ENCODE measurements at regions not wholly inside any gene's neighbourhood (a gene's known extent, or its start where the extent isn't known, plus 50 kb on each side); places are given as distances from the start of the nearest gene placed in this dataset.
"Not testable (repeated sequence)": the region's sequence is repeated elsewhere in the genome, so short reads cannot be mapped to it uniquely, and the experiment has no call there.

- not testable (repeated sequence) for DNase-seq (ENCODE audit: low spot score in 2 of 2); H3K4me3 Mint-ChIP-seq; H3K36me3 Mint-ChIP-seq; ATAC-seq (ENCODE audit: low read depth); H3K4me1 Mint-ChIP-seq; H3K27me3 Mint-ChIP-seq; H3K9me3 Mint-ChIP-seq; H3K27ac Mint-ChIP-seq
Measured at GRCh38 chr16:18130478-18131120, 205.9 kb downstream of the NPIPA8 start.

- H3K27me3 Mint-ChIP-seq; H3K27ac Mint-ChIP-seq; H3K4me1 Mint-ChIP-seq; DNase-seq (ENCODE audit: low spot score in 2 of 2); H3K36me3 Mint-ChIP-seq; H3K4me3 Mint-ChIP-seq; H3K9me3 Mint-ChIP-seq; ATAC-seq (ENCODE audit: low read depth): not testable (repeated sequence)
Measured at GRCh38 chr16:18127033-18127432, 209.5 kb downstream of the NPIPA8 start.

DNA sequence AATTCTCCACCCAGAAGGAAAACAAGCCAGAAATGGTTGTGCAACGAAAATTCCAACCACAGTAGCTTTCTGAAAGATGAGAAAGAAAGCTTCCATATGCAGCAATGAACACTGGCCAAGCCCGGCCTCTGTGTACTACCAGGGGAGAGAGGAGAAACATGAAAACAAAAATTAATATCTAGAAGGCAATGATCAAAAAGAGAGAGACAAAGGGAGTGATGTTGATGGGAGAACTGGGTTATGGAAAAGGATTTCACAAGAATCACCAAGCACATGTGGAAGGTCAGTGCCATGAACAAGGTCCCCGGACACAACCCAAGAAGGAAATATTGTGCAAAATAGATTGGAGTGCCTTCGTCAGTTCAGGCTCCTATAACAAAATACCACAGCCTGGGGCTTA is 217.4 kb downstream of the NPIPA8 start:
- not testable (repeated sequence) for ATAC-seq (ENCODE audit: low read depth); H3K9me3 Mint-ChIP-seq; H3K27ac Mint-ChIP-seq; H3K36me3 Mint-ChIP-seq; H3K4me3 Mint-ChIP-seq; DNase-seq (ENCODE audit: low spot score in 2 of 2); H3K27me3 Mint-ChIP-seq; H3K4me1 Mint-ChIP-seq

GRCh38 chr16:18118684-18119083 is 217.9 kb downstream of the NPIPA8 start:
- ATAC-seq (ENCODE audit: low read depth); H3K9me3 Mint-ChIP-seq: not testable (repeated sequence)

GRCh38 chr16:18118071-18118470 is 218.5 kb downstream of the NPIPA8 start:
- H3K9me3 Mint-ChIP-seq; H3K27me3 Mint-ChIP-seq; DNase-seq (ENCODE audit: low spot score in 2 of 2); H3K27ac Mint-ChIP-seq; H3K4me1 Mint-ChIP-seq; ATAC-seq (ENCODE audit: low read depth); H3K36me3 Mint-ChIP-seq; H3K4me3 Mint-ChIP-seq: not testable (repeated sequence)

More at GRCh38 chr16:18118684-18119083, 217.9 kb downstream of the NPIPA8 start:
- H3K36me3 Mint-ChIP-seq; DNase-seq (ENCODE audit: low spot score in 2 of 2); H3K4me1 Mint-ChIP-seq; H3K27me3 Mint-ChIP-seq; H3K4me3 Mint-ChIP-seq; H3K27ac Mint-ChIP-seq: not testable (repeated sequence)

- H3K27me3 Mint-ChIP-seq; H3K4me1 Mint-ChIP-seq; H3K27ac Mint-ChIP-seq; H3K4me3 Mint-ChIP-seq; DNase-seq (ENCODE audit: low spot score in 2 of 2); ATAC-seq (ENCODE audit: low read depth); H3K9me3 Mint-ChIP-seq; H3K36me3 Mint-ChIP-seq: not testable (repeated sequence)
Measured at GRCh38 chr16:18104412-18104811, 232.1 kb downstream of the NPIPA8 start.

DNA sequence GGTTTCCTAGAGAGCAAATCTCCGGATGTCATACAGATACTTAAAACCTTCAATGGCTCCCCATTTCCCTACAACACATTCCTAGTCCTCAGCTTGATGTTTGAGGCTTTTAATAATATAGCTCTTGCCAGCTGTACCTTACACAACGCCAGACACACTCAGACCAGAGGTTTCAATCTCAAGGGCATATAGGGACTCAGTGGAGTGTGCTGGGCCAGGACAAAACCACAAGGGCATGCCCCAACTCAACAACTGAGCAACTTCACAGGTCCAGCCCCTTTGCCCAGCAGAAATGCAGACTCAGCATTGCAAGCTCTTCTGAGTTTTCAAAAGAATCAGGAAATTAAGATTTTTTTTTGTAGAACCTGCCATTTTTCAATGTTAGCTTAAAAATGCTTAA is 235.5 kb downstream of the NPIPA8 start:
- not testable (repeated sequence) for ATAC-seq (ENCODE audit: low read depth)

GRCh38 chr16:18092605-18093004 is 243.9 kb downstream of the NPIPA8 start:
- not testable (repeated sequence) for H3K9me3 Mint-ChIP-seq; H3K4me1 Mint-ChIP-seq; H3K27me3 Mint-ChIP-seq; H3K4me3 Mint-ChIP-seq; H3K36me3 Mint-ChIP-seq; H3K27ac Mint-ChIP-seq; ATAC-seq (ENCODE audit: low read depth); DNase-seq (ENCODE audit: low spot score in 2 of 2)

More for the DNA sequence above, 235.5 kb downstream of the NPIPA8 start:
- not testable (repeated sequence) for H3K27me3 Mint-ChIP-seq; H3K27ac Mint-ChIP-seq; H3K9me3 Mint-ChIP-seq; H3K4me1 Mint-ChIP-seq; H3K36me3 Mint-ChIP-seq; H3K4me3 Mint-ChIP-seq; DNase-seq (ENCODE audit: low spot score in 2 of 2)

DNA sequence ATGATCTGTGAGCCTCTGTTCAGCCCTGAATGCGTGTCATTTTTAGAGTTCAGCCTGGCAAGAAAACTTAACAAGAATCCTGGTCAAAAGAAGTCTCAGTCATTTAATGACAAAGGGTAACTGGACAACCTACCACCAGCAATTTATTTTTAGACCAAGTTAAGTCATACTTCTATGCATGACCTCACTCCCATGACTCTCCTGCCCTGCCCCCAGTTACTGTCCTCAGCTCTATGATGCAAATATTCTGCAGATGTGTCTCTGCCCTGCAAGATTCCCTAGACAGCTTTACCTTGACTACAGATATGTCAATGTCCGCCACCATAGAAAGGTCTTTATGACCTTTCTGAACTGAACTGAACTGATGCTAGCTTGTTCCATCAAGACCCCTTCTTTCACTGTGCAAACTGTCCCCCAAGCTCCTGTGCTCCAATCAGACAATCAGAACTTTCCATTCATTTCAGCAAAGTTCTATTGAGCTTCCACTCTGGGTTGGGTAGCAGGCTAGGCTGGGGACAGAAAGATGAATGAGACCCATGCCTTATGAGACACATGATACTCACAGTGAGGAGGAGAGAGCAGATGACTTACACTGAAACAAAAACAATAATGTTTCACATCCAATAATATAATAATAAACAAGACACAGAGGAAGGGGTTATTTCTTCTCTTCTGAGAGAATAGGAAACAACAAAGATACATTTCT is 255.7 kb downstream of the NPIPA8 start:
- not testable (repeated sequence) for H3K36me3 Mint-ChIP-seq; DNase-seq (ENCODE audit: low spot score in 2 of 2); H3K4me1 Mint-ChIP-seq; H3K27me3 Mint-ChIP-seq; ATAC-seq (ENCODE audit: low read depth); H3K4me3 Mint-ChIP-seq; H3K9me3 Mint-ChIP-seq; H3K27ac Mint-ChIP-seq

GRCh38 chr16:18077910-18078309 is 258.6 kb downstream of the NPIPA8 start:
- not testable (repeated sequence) for H3K36me3 Mint-ChIP-seq; ATAC-seq (ENCODE audit: low read depth)

GRCh38 chr16:18072161-18072560 is 264.4 kb downstream of the NPIPA8 start:
- peaks cover 6% of the 10 kb centered on the region for H3K27me3 Mint-ChIP-seq
- ATAC-seq (ENCODE audit: low read depth), result no peak
- H3K4me1 Mint-ChIP-seq, result no peaks in the 10 kb centered on the region
- no peak overlapping the region for H3K4me3 Mint-ChIP-seq
- H3K9me3 Mint-ChIP-seq, result peaks cover 1% of the 10 kb centered on the region
- H3K27ac Mint-ChIP-seq, result no peak overlapping the region
- no peak for DNase-seq (ENCODE audit: low spot score in 2 of 2)
- H3K36me3 Mint-ChIP-seq, result no peaks in the 10 kb centered on the region

More at GRCh38 chr16:18077910-18078309, 258.6 kb downstream of the NPIPA8 start:
- not testable (repeated sequence) for H3K9me3 Mint-ChIP-seq; DNase-seq (ENCODE audit: low spot score in 2 of 2); H3K4me1 Mint-ChIP-seq; H3K27me3 Mint-ChIP-seq; H3K27ac Mint-ChIP-seq; H3K4me3 Mint-ChIP-seq

DNA sequence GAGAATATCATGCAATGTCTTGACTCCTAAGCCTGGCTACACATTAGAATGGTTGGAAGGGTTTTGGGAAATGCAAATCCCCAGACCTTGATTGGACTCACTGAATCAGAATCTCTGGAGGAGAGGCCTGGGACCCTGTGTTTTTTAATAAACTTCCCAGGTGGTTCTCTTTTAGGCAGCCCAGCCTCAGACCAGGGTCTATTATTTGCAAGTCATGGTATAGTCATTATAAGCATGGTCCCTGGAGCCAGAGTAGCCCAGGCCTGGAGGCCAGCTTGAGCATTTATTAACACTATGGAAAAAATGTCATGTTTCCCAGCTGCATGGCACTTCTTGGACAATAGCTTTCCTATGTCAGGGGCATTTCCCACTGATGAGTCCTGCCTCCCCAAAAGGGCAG is 266.9 kb downstream of the NPIPA8 start:
- H3K27me3 Mint-ChIP-seq, result peaks cover 6% of the 10 kb centered on the region
- peaks cover 1% of the 10 kb centered on the region for H3K9me3 Mint-ChIP-seq
- H3K27ac Mint-ChIP-seq, result no peak overlapping the region
- H3K36me3 Mint-ChIP-seq, result no peaks in the 10 kb centered on the region
- H3K4me1 Mint-ChIP-seq, result no peaks in the 10 kb centered on the region
- no peak overlapping the region for H3K4me3 Mint-ChIP-seq
- ATAC-seq (ENCODE audit: low read depth) (no peak), DNase-seq (ENCODE audit: low spot score in 2 of 2) (no peak)

GRCh38 chr16:18068477-18068876 is 268.1 kb downstream of the NPIPA8 start:
- H3K9me3 Mint-ChIP-seq, result peaks cover 1% of the 10 kb centered on the region
- peaks cover 6% of the 10 kb centered on the region for H3K27me3 Mint-ChIP-seq
- no peaks in the 10 kb centered on the region for H3K36me3 Mint-ChIP-seq
- no peak overlapping the region for H3K27ac Mint-ChIP-seq
- H3K4me3 Mint-ChIP-seq, result no peak overlapping the region
- DNase-seq (ENCODE audit: low spot score in 2 of 2) (no peak), ATAC-seq (ENCODE audit: low read depth) (no peak)
- no peaks in the 10 kb centered on the region for H3K4me1 Mint-ChIP-seq

DNA sequence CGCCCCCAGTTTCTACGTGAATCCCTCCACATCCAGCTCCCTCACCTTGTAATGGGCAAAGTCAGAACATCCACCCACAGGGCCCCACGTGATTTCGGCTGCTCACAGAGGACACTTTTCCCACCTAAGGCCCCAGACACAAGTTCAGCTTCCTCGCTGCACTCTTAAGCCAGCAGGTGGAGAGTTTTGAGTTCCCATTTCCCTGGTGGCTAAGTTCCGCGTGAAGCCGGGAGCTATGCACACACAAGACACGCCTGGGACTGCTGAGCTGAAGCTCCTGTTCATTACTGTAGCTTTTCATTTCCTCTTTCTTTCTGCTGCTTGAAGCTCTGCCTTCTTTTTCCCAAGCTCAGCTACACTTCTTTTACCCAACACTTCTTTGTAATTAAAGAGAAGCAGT is 273.8 kb downstream of the NPIPA8 start:
- no peak for DNase-seq (ENCODE audit: low spot score in 2 of 2)
- Mint-ChIP-seq H3K36me3 (no peaks in the 10 kb centered on the region), H3K4me1 (no peaks in the 10 kb centered on the region), H3K27ac (no peak overlapping the region), H3K4me3 (no peak overlapping the region), H3K27me3 (peaks cover 11% of the 10 kb centered on the region), H3K9me3 (peaks cover 6% of the 10 kb centered on the region)
- no peak for ATAC-seq (ENCODE audit: low read depth)

GRCh38 chr16:18060351-18060750 is 276.2 kb downstream of the NPIPA8 start:
- Mint-ChIP-seq H3K4me1 (no peaks in the 10 kb centered on the region), H3K9me3 (peaks cover 6% of the 10 kb centered on the region), H3K27ac (no peak overlapping the region), H3K4me3 (no peak overlapping the region), H3K27me3 (peaks cover 11% of the 10 kb centered on the region), H3K36me3 (no peaks in the 10 kb centered on the region)
- DNase-seq (ENCODE audit: low spot score in 2 of 2) (no peak), ATAC-seq (ENCODE audit: low read depth) (no peak)

Data from memory B cell (primary cell).